ENCODE measurements at regions not wholly inside any gene's neighbourhood (a gene's known extent, or its start where the extent isn't known, plus 50 kb on each side); places are given as distances from the start of the nearest gene placed in this dataset.

DNA sequence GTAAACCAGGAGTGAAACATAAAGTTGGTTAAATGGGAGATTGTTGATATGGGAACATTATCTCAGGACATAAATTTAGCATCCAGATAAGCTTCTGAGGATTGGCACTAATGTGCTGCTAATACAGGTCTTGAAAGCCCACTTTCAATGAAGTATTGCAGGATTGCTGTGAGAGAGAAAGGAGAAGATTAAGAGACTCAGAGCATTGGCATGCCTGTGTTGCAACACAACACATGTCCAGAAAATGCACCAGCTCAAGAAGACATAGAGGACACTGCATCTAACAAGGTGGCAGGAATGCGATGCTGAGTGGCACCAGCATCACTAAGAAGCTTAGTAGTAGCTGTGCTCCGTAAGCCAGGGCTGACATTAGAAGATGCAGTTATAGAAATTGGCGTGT is 728.9 kb downstream of the SUCLG1 start:
- DNase-seq (ENCODE audit: low read depth in 2 of 2): no peak
- Histone ChIP-seq H3K9ac (ENCODE audit: insufficient read depth, low read length) (no peak overlapping the region), H3K36me3 (ENCODE audit: control insufficient read depth, insufficient read depth, low read length) (no peaks in the 10 kb centered on the region)

DNA sequence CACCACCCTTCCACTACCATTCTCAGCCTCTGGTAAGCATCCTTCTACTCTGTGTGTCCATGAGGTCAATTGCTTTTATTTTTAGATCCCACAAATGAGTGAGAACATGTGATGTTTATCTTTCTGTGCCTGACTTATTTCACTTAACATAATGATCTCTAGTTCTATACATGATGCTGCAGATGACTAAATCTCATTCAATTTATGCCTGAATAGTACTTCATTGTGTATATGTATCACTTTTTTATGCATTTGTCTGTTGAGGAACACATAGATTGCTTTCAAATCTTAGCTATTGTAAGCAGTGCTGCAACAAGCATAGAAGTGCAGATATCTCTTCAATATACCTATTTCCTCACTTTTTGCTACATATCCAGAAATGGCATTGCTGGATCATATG is 733.3 kb downstream of the SUCLG1 start:
- Histone ChIP-seq H3K4me1 (ENCODE audit: control insufficient read depth, extremely low read depth, insufficient read depth, low read length) (no peaks in the 10 kb centered on the region), H3K4me2 (ENCODE audit: extremely low read depth, insufficient read depth, low read length) (no peak overlapping the region), H3K27me3 (ENCODE audit: control insufficient read depth, insufficient read depth, low read length) (no peaks in the 10 kb centered on the region), H4K20me1 (ENCODE audit: control insufficient read depth, extremely low read depth, insufficient read depth, low read length) (no peaks in the 10 kb centered on the region), H3K4me3 (replicated peaks in 1 of 4; ENCODE audit: control extremely low read depth in 1 of 4, insufficient read depth in 1 of 4, low read depth in 3 of 4, low read length in 4 of 4) (no peak overlapping the region), H3K36me3 (ENCODE audit: control insufficient read depth, insufficient read depth, low read length) (no peaks in the 10 kb centered on the region), H2AFZ (ENCODE audit: low read length) (no peak overlapping the region), H3K27ac (ENCODE audit: insufficient read depth, low read length) (no peak overlapping the region), H3K79me2 (ENCODE audit: control insufficient read depth, insufficient read depth, low read length) (no peaks in the 10 kb centered on the region), H3K9ac (ENCODE audit: insufficient read depth, low read length) (no peak overlapping the region), H3K9me3 (ENCODE audit: control insufficient read depth, insufficient read depth, low read depth, low read length) (no peaks in the 10 kb centered on the region)
- no peak for DNase-seq (ENCODE audit: low read depth in 2 of 2)
- TF ChIP-seq, protein P1, sequence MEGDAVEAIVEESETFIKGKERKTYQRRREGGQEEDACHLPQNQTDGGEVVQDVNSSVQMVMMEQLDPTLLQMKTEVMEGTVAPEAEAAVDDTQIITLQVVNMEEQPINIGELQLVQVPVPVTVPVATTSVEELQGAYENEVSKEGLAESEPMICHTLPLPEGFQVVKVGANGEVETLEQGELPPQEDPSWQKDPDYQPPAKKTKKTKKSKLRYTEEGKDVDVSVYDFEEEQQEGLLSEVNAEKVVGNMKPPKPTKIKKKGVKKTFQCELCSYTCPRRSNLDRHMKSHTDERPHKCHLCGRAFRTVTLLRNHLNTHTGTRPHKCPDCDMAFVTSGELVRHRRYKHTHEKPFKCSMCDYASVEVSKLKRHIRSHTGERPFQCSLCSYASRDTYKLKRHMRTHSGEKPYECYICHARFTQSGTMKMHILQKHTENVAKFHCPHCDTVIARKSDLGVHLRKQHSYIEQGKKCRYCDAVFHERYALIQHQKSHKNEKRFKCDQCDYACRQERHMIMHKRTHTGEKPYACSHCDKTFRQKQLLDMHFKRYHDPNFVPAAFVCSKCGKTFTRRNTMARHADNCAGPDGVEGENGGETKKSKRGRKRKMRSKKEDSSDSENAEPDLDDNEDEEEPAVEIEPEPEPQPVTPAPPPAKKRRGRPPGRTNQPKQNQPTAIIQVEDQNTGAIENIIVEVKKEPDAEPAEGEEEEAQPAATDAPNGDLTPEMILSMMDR (conservative IDR thresholded peaks at IDR 0.05 in 1 of 2, IDR thresholded peaks at IDR 0.05 in 1 of 2; ENCODE audit: low read depth in 1 of 2, low read length in 2 of 2): no peak
- TF ChIP-seq EZH2 (IDR thresholded peaks at IDR 0.05; ENCODE audit: low read length, missing control alignments): no peak

More for the DNA sequence above, 728.9 kb downstream of the SUCLG1 start:
- Histone ChIP-seq H3K4me1 (ENCODE audit: control insufficient read depth, extremely low read depth, insufficient read depth, low read length) (no peaks in the 10 kb centered on the region), H3K27me3 (ENCODE audit: control insufficient read depth, insufficient read depth, low read length) (no peaks in the 10 kb centered on the region), H3K4me3 (replicated peaks in 1 of 4; ENCODE audit: control extremely low read depth in 1 of 4, insufficient read depth in 1 of 4, low read depth in 3 of 4, low read length in 4 of 4) (no peak overlapping the region), H2AFZ (ENCODE audit: low read length) (no peak overlapping the region), H3K9me3 (ENCODE audit: control insufficient read depth, insufficient read depth, low read depth, low read length) (no peaks in the 10 kb centered on the region), H3K27ac (ENCODE audit: insufficient read depth, low read length) (no peak overlapping the region), H4K20me1 (ENCODE audit: control insufficient read depth, extremely low read depth, insufficient read depth, low read length) (no peaks in the 10 kb centered on the region), H3K4me2 (ENCODE audit: extremely low read depth, insufficient read depth, low read length) (no peak overlapping the region), H3K79me2 (ENCODE audit: control insufficient read depth, insufficient read depth, low read length) (no peaks in the 10 kb centered on the region)
- TF ChIP-seq EZH2 (IDR thresholded peaks at IDR 0.05; ENCODE audit: low read length, missing control alignments): no peak
- TF ChIP-seq, protein P1 (conservative IDR thresholded peaks at IDR 0.05 in 1 of 2, IDR thresholded peaks at IDR 0.05 in 1 of 2; ENCODE audit: low read depth in 1 of 2, low read length in 2 of 2): no peak

DNA sequence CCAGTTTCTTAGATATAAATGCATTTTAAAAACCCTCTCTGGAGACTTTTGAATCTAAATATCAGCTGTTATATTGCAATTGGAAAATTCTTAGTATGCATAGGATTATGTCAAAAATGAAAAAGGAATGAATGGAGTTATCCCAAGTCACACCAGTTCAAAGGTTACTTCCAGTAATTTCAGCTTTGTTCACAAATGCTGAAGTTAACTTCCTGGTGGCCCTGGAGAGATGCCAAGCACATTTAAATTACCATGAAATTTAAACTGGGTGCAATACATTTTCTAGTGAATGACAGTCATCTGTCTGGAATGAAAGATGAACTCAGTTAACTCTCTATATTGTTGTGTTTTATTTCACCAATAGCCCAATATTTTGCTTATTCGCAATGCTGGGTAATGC is 753.9 kb downstream of the SUCLG1 start:
- Histone ChIP-seq H3K27me3 (ENCODE audit: control insufficient read depth, insufficient read depth, low read length) (no peaks in the 10 kb centered on the region), H3K9ac (ENCODE audit: insufficient read depth, low read length) (no peak overlapping the region), H3K27ac (ENCODE audit: insufficient read depth, low read length) (no peak overlapping the region), H3K36me3 (ENCODE audit: control insufficient read depth, insufficient read depth, low read length) (no peaks in the 10 kb centered on the region), H3K9me3 (ENCODE audit: control insufficient read depth, insufficient read depth, low read depth, low read length) (no peaks in the 10 kb centered on the region), H3K79me2 (ENCODE audit: control insufficient read depth, insufficient read depth, low read length) (no peaks in the 10 kb centered on the region), H3K4me1 (ENCODE audit: control insufficient read depth, extremely low read depth, insufficient read depth, low read length) (no peaks in the 10 kb centered on the region), H3K4me3 (replicated peaks in 1 of 4; ENCODE audit: control extremely low read depth in 1 of 4, insufficient read depth in 1 of 4, low read depth in 3 of 4, low read length in 4 of 4) (no peak overlapping the region), H3K4me2 (ENCODE audit: extremely low read depth, insufficient read depth, low read length) (no peak overlapping the region), H4K20me1 (ENCODE audit: control insufficient read depth, extremely low read depth, insufficient read depth, low read length) (no peaks in the 10 kb centered on the region), H2AFZ (ENCODE audit: low read length) (no peak overlapping the region)
- DNase-seq (ENCODE audit: low read depth in 2 of 2): no peak
- TF ChIP-seq EZH2 (IDR thresholded peaks at IDR 0.05; ENCODE audit: low read length, missing control alignments): no peak
- TF ChIP-seq, protein P1 (conservative IDR thresholded peaks at IDR 0.05 in 1 of 2, IDR thresholded peaks at IDR 0.05 in 1 of 2; ENCODE audit: low read depth in 1 of 2, low read length in 2 of 2): no peak

All from fibroblast of lung (primary cell).